HL-60 (cell line): ENCODE measurements at regions not wholly inside any gene's neighbourhood (a gene's known extent, or its start where the extent isn't known, plus 50 kb on each side); places are given as distances from the start of the nearest gene placed in this dataset.

Experiments used
- DNase-seq, 2 experiments: peaks; one replicate each; pipeline ENCODE4 v3.0.0-alpha.2; 2010 to 2020; ENCODE audit warnings: low read depth in 1 of 2, low spot score in 1 of 2
- H3K27ac ChIP-seq: fragments of 250-450 bp; sonication (Bioruptor Pico); replicated peaks from 2 replicates; pipeline ENCODE4 v1.5.1; 2020; ENCODE audit warnings: mild to moderate bottlenecking, moderate library complexity
- H3K27me3 ChIP-seq: fragments of 250-450 bp; sonication (Bioruptor Pico); 2 replicates; pipeline ENCODE4 v1.5.1; 2021; ENCODE audit warnings: mild to moderate bottlenecking, moderate library complexity; ENCODE audit not compliant: insufficient read depth, poor library complexity, severe bottlenecking
- H3K4me3 ChIP-seq: replicated peaks from 2 replicates; pipeline ENCODE4 v1.5.1; 2011; ENCODE audit warnings: mild to moderate bottlenecking, control low read depth, low read length; ENCODE audit not compliant: insufficient read depth
- CTCF ChIP-seq: IDR thresholded peaks from one replicate; pipeline ENCODE4 v1.5.1; 2011; ENCODE audit warnings: low read length, control low read depth, inconsistent platforms; ENCODE audit not compliant: insufficient read depth
- GABPA ChIP-seq: IDR thresholded peaks from 2 replicates; pipeline ENCODE4 v1.6.1; 2012; ENCODE audit warnings: low read depth
- POLR2AphosphoS5 ChIP-seq: IDR thresholded peaks from 2 replicates; pipeline ENCODE4 v1.6.1; 2012; ENCODE audit warnings: low read depth
- SPI1 ChIP-seq: IDR thresholded peaks from 2 replicates; pipeline ENCODE4 v1.6.1; 2012; ENCODE audit warnings: low read depth, mild to moderate bottlenecking, borderline replicate concordance
- TF ChIP-seq, protein P1 (sequence below): IDR thresholded peaks from 2 replicates; pipeline ENCODE4 v1.6.1; 2012; ENCODE audit warnings: low read depth; ENCODE audit not compliant: insufficient replicate concordance

DNA sequence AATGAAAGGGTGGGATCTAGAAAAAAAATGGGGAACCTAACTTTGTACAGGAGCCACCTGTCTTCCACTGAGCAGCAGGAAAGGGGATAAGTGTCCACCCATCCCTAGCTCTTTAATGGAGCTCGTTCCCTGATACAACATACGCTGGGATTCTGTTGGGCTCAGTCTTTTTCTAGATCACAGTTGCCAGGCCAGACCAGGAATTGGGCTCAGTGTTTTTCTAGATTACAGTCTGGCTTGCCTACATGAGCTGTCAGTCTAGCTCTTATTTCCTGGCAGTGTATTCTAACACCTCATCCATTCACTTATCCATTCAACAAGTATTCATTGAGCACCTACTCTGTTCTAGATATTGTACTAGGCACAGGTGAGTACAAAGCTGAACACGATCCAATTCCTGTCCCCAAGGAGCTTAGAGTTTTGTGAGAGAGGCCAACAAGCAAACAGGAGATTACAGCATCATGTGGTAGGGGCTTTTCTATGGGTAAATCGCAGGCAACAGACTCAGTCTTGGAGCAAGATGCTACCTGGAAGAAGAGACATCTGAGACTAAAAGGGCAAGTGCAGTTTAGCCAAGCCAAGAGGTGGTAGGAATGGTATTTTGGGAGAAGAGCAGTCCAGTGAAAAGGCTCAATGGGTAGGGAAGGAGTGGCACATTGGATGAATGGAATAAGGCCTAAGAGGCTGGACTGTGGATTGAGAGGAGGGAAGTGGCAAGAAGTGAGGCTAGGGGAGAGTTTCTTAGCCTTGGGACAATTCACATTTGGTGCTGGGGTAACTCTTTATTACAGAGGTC lies 138.0 kb upstream of the HS3ST2 start:
- H3K27me3 ChIP-seq, result peaks cover 2% of the 10 kb centered on the region
- H3K27ac ChIP-seq, result no peak overlapping the region
- H3K4me3 ChIP-seq, result no peak overlapping the region
- DNase-seq, result no peak
- TF ChIP-seq SPI1, result no peak
- TF ChIP-seq POLR2AphosphoS5, result no peak
- TF ChIP-seq, protein P1, sequence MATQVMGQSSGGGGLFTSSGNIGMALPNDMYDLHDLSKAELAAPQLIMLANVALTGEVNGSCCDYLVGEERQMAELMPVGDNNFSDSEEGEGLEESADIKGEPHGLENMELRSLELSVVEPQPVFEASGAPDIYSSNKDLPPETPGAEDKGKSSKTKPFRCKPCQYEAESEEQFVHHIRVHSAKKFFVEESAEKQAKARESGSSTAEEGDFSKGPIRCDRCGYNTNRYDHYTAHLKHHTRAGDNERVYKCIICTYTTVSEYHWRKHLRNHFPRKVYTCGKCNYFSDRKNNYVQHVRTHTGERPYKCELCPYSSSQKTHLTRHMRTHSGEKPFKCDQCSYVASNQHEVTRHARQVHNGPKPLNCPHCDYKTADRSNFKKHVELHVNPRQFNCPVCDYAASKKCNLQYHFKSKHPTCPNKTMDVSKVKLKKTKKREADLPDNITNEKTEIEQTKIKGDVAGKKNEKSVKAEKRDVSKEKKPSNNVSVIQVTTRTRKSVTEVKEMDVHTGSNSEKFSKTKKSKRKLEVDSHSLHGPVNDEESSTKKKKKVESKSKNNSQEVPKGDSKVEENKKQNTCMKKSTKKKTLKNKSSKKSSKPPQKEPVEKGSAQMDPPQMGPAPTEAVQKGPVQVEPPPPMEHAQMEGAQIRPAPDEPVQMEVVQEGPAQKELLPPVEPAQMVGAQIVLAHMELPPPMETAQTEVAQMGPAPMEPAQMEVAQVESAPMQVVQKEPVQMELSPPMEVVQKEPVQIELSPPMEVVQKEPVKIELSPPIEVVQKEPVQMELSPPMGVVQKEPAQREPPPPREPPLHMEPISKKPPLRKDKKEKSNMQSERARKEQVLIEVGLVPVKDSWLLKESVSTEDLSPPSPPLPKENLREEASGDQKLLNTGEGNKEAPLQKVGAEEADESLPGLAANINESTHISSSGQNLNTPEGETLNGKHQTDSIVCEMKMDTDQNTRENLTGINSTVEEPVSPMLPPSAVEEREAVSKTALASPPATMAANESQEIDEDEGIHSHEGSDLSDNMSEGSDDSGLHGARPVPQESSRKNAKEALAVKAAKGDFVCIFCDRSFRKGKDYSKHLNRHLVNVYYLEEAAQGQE, result no peak
- TF ChIP-seq CTCF, result no peak
- TF ChIP-seq GABPA, result no peak

DNA sequence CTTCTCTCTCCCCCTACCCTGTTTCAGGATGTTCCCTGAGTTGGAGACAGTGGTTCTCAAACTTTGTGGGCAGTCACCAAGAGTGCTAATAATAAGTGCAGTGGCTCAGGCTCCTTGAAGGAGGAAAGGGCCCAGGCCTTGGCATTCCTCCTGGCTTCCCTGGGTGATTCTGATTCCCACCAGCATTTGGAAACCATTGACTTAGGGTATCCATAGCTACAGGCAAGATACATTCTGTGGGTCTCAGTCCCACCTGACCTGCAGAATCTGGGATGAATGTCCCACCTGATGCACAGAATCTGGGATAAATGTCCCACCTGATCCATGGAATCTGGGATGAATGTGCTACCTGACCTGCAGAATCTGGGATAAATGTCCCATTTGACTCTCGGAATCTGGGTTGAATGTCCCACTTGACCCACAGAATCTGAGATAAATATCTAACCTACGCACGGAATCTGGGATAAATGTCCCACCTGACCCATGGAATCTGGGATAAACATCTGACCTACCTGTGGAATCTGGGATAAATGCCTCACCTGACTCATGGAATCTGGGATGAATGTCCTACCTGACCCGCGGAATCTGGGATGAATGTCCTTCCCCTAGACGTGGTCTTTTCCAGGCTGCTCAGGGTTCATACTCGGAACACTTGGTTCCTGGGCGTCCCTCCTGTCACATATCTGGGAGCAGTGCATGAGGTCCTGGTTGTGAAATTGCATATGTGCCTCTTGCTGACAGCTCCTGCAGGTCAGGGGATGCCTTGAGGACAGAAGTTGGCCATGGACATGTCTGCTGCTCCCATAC lies 136.7 kb upstream of the HS3ST2 start:
- Histone ChIP-seq H3K27ac (no peak overlapping the region), H3K4me3 (no peak overlapping the region), H3K27me3 (peaks cover 2% of the 10 kb centered on the region)
- DNase-seq, result no peak
- TF ChIP-seq GABPA, result no peak
- TF ChIP-seq SPI1, result no peak
- TF ChIP-seq, protein P1, result no peak
- no peak for TF ChIP-seq POLR2AphosphoS5
- TF ChIP-seq CTCF, result no peak

GRCh38 chr16:22678311-22678710 lies 135.7 kb upstream of the HS3ST2 start:
- no peak for DNase-seq
- Histone ChIP-seq H3K27ac (no peak overlapping the region), H3K27me3 (peaks cover 2% of the 10 kb centered on the region), H3K4me3 (no peak overlapping the region)
- TF ChIP-seq GABPA (no peak), POLR2AphosphoS5 (no peak), CTCF (no peak), SPI1 (no peak)
- TF ChIP-seq, protein P1, result no peak
